Cardiac muscle cell (in vitro differentiated cells and primary cell): ENCODE measurements at regions not wholly inside any gene's neighbourhood (a gene's known extent, or its start where the extent isn't known, plus 50 kb on each side); places are given as distances from the start of the nearest gene placed in this dataset.
A peak's percentile ranks its signal among the peaks of the same experiment; 100 is the strongest.

Source experiments
- DNase-seq, 2 donors: peaks; one replicate each; pipeline versions ENCODE4 v3.0.0 to v3.0.0-alpha.2; 2010 to 2017; ENCODE audit warnings: low read depth in 1 of 2, low spot score in 1 of 2
- H3K27ac ChIP-seq: fragments of 200-600 bp; sonication (generic); 2 replicates; pipeline ENCODE4 v1.5.1; 2016
- H3K27me3 ChIP-seq: fragments of 200-600 bp; sonication (generic); 2 replicates; pipeline ENCODE4 v1.6.0; 2016; ENCODE audit warnings: control low read depth
- H3K36me3 ChIP-seq: fragments of 200-600 bp; sonication (generic); 2 replicates; pipeline ENCODE4 v1.5.1; 2016; ENCODE audit warnings: control low read depth
- H3K4me1 ChIP-seq: fragments of 200-600 bp; sonication (generic); 2 replicates; pipeline ENCODE4 v1.8.1; 2017; ENCODE audit warnings: low read depth, mild to moderate bottlenecking, mixed run types
- H3K4me3 ChIP-seq: fragments of 200-600 bp; sonication (generic); 2 replicates; pipeline ENCODE4 v1.5.1; 2016; ENCODE audit warnings: mild to moderate bottlenecking
- H3K9me3 ChIP-seq: fragments of 200-600 bp; sonication (generic); 2 replicates; pipeline ENCODE4 v1.5.1; 2017; ENCODE audit warnings: low read depth, mild to moderate bottlenecking, control low read depth
- CTCF ChIP-seq: IDR thresholded peaks from 2 replicates; pipeline ENCODE4 v1.5.1; 2012; ENCODE audit warnings: low read depth, mild to moderate bottlenecking, low read length

GRCh38 chr18:24656050-24656449 is 195.6 kb downstream of the HRH4 start:
- DNase-seq, result no peak
- H3K4me1 ChIP-seq, result no peaks in the 10 kb centered on the region
- H3K4me3 ChIP-seq, result no peak overlapping the region
- H3K9me3 ChIP-seq, result no peaks in the 10 kb centered on the region
- H3K36me3 ChIP-seq, result no peaks in the 10 kb centered on the region
- no peak for TF ChIP-seq CTCF
- no peak overlapping the region for H3K27ac ChIP-seq
- H3K27me3 ChIP-seq, result no peaks in the 10 kb centered on the region

GRCh38 chr18:24656551-24657443 is 196.4 kb downstream of the HRH4 start:
- no peak for TF ChIP-seq CTCF
- Histone ChIP-seq H3K4me3 (no peak overlapping the region), H3K36me3 (no peaks in the 10 kb centered on the region), H3K9me3 (no peaks in the 10 kb centered on the region), H3K4me1 (no peaks in the 10 kb centered on the region), H3K27me3 (no peaks in the 10 kb centered on the region), H3K27ac (no peak overlapping the region)
- peak in 1 of 2 donors; percentile 17 for DNase-seq

- H3K27ac ChIP-seq, result no peak overlapping the region
Measured at GRCh38 chr18:24657444-24657842, 197.0 kb downstream of the HRH4 start.

GRCh38 chr18:24658302-24658701 is 197.9 kb downstream of the HRH4 start:
- Histone ChIP-seq H3K4me3 (no peak overlapping the region), H3K9me3 (no peaks in the 10 kb centered on the region), H3K27ac (no peak overlapping the region), H3K27me3 (no peaks in the 10 kb centered on the region), H3K4me1 (peaks cover 13% of the 10 kb centered on the region), H3K36me3 (no peaks in the 10 kb centered on the region)
- DNase-seq, result no peak
- TF ChIP-seq CTCF, result no peak

More at GRCh38 chr18:24657444-24657842, 197.0 kb downstream of the HRH4 start:
- Histone ChIP-seq H3K9me3 (no peaks in the 10 kb centered on the region), H3K36me3 (no peaks in the 10 kb centered on the region), H3K4me1 (peaks cover 5% of the 10 kb centered on the region), H3K4me3 (no peak overlapping the region), H3K27me3 (no peaks in the 10 kb centered on the region)
- DNase-seq, result peak in 1 of 2 donors; percentile 11
- TF ChIP-seq CTCF, result no peak

GRCh38 chr18:24659827-24660720 is 199.6 kb downstream of the HRH4 start:
- peak in 1 of 2 donors; percentile 46 for DNase-seq
- no peaks in the 10 kb centered on the region for H3K9me3 ChIP-seq
- H3K27me3 ChIP-seq, result no peaks in the 10 kb centered on the region
- no peak for TF ChIP-seq CTCF
- H3K36me3 ChIP-seq, result no peaks in the 10 kb centered on the region
- peaks cover 17% of the 10 kb centered on the region for H3K4me1 ChIP-seq
- H3K27ac ChIP-seq, result no peak overlapping the region
- H3K4me3 ChIP-seq, result no peak overlapping the region
